ENCODE measurements at regions not wholly inside any gene's neighbourhood (a gene's known extent, or its start where the extent isn't known, plus 50 kb on each side); places are given as distances from the start of the nearest gene placed in this dataset.

DNA sequence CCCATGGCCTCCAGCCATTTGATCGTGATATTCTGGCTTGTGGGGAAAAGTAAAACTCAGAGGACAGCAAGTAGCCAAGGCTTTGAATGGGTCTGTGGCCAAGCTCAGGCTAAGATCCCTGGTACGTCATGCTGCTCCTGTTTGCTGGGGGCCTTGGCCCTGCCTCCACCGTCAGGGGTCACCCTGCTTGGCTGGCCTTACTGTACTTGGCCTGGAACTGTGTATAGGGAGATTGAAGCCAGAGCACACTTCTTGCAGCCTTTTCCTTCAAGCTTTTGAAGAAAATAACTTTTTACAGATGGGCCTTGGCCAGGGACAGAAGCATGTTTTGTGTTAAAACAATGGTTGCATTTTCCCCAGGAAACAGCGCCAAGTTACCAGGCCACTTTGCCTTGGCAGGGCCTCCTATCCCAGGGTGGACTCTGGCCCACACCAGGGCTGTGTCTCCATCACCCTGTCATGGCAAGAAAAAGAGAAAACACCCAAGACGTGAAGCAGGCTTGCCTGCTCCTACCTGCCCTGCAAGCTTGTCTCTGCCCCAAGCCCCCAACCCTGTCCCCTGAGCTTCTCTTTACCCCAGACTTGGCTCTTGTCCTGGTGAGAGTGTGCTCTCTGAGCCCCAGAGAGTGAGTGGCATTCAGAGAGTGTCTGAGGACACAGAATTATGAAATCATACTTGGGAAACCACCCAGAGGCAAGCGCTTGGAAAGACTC, 286.9 kb downstream of the GADD45G start:
- Histone ChIP-seq H3K27me3 (replicated peaks) (no peaks in the 10 kb centered on the region), H3K36me3 (replicated peaks) (no peaks in the 10 kb centered on the region), H3K27ac (no peak overlapping the region), H3K4me3 (ENCODE audit: low read depth, low read length) (no peak overlapping the region)
- no peak for DNase-seq
- TF ChIP-seq, protein P1, sequence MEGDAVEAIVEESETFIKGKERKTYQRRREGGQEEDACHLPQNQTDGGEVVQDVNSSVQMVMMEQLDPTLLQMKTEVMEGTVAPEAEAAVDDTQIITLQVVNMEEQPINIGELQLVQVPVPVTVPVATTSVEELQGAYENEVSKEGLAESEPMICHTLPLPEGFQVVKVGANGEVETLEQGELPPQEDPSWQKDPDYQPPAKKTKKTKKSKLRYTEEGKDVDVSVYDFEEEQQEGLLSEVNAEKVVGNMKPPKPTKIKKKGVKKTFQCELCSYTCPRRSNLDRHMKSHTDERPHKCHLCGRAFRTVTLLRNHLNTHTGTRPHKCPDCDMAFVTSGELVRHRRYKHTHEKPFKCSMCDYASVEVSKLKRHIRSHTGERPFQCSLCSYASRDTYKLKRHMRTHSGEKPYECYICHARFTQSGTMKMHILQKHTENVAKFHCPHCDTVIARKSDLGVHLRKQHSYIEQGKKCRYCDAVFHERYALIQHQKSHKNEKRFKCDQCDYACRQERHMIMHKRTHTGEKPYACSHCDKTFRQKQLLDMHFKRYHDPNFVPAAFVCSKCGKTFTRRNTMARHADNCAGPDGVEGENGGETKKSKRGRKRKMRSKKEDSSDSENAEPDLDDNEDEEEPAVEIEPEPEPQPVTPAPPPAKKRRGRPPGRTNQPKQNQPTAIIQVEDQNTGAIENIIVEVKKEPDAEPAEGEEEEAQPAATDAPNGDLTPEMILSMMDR (IDR thresholded peaks at IDR 0.05; ENCODE audit: low read depth, low read length, missing control alignments) = no peak
- in situ Hi-C loops (cut with HindIII; ENCODE audit: low pct_ligation_motif_present, low sequenced_read_pairs) = no loop called here

- no peak overlapping the region for H3K27ac ChIP-seq
- no peak overlapping the region for H3K4me3 ChIP-seq (ENCODE audit: low read depth, low read length)
- DNase-seq = no peak
- no peaks in the 10 kb centered on the region for H3K27me3 ChIP-seq (replicated peaks)
- no peaks in the 10 kb centered on the region for H3K36me3 ChIP-seq (replicated peaks)
- TF ChIP-seq, protein P1 (IDR thresholded peaks at IDR 0.05; ENCODE audit: low read depth, low read length, missing control alignments) = no peak
- in situ Hi-C loops (cut with HindIII; ENCODE audit: low pct_ligation_motif_present, low sequenced_read_pairs) = no loop called here
These were observed 288.1 kb downstream of the GADD45G start for GRCh38 chr9:89892920-89893319.

DNA sequence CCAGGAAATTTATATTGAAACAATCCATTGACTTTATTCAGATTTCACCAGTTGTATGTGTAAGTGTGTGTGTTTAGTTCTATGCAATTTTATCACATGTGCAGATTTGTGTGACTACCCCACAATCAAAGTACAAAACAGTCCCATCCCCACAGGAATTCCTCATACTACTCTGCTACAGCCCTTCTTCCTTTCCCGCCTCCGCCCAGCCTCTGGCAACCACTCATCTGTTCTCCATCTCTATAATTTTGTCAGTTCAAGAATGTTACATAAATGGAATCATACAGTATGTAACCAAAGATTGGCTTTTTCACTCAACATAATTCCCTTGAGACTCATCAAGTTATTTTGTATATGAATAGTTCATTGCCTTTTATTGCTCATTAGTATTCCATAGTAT, 289.1 kb downstream of the GADD45G start:
- no peak overlapping the region for H3K27ac ChIP-seq
- no peak overlapping the region for H3K4me3 ChIP-seq (ENCODE audit: low read depth, low read length)
- H3K27me3 ChIP-seq (replicated peaks) = no peaks in the 10 kb centered on the region
- no peak for DNase-seq
- in situ Hi-C loops (cut with HindIII; ENCODE audit: low pct_ligation_motif_present, low sequenced_read_pairs) = no loop called here
- H3K36me3 ChIP-seq (replicated peaks) = no peaks in the 10 kb centered on the region
- TF ChIP-seq, protein P1 (IDR thresholded peaks at IDR 0.05; ENCODE audit: low read depth, low read length, missing control alignments) = no peak

- TF ChIP-seq, protein P1 (IDR thresholded peaks at IDR 0.05; ENCODE audit: low read depth, low read length, missing control alignments) = no peak
- Histone ChIP-seq H3K4me3 (ENCODE audit: low read depth, low read length) (no peak overlapping the region), H3K36me3 (replicated peaks) (no peaks in the 10 kb centered on the region), H3K27ac (no peak overlapping the region), H3K27me3 (replicated peaks) (no peaks in the 10 kb centered on the region)
- in situ Hi-C loops (cut with HindIII; ENCODE audit: low pct_ligation_motif_present, low sequenced_read_pairs) = no loop called here
- no peak for DNase-seq
These were observed 292.1 kb downstream of the GADD45G start for GRCh38 chr9:89896806-89897340.

DNA sequence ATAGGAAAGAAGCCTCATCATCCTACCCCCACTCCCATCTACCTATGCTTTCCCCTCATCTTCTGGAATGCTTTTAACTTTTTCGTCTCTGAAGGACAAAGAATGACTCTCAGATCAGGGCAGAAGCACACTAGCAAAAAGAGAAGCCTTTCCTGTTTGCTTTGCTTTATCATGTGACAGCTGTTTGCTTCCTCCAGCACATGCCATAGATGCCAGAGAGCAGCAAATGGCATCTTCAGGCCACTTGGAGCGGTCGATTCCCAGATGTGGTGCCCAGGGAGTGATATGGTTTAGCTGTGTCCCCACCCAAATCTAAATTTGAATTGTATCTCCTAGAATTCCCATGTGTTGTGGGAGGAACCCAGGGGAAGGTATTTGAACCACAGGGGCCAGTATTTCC, 294.8 kb downstream of the GADD45G start:
- Histone ChIP-seq H3K27ac (no peak overlapping the region), H3K4me3 (ENCODE audit: low read depth, low read length) (no peak overlapping the region), H3K36me3 (replicated peaks) (no peaks in the 10 kb centered on the region), H3K27me3 (replicated peaks) (no peaks in the 10 kb centered on the region)
- TF ChIP-seq, protein P1 (IDR thresholded peaks at IDR 0.05; ENCODE audit: low read depth, low read length, missing control alignments) = no peak
- no peak for DNase-seq
- in situ Hi-C loops (cut with HindIII; ENCODE audit: low pct_ligation_motif_present, low sequenced_read_pairs) = no loop called here

DNA sequence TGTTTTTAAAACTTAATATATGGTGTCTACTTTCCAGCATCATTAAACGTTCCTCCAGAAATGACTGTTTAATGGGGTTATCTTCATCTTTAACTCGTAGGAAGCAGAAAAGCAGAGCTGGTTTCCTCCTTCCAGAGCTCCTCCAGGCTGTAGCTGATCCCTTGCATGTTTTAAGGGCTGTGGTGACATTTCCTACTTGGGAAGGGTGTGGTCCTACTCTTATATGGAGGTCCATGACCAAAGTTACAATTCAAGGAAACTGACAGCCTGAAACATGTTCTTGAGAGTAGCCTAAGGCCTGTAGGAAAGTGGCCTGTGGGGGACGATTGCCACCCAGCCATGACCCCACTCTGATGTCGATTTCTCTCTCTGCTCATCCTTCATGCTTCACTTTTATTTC, 297.1 kb downstream of the GADD45G start:
- DNase-seq = no peak
- TF ChIP-seq, protein P1 (IDR thresholded peaks at IDR 0.05; ENCODE audit: low read depth, low read length, missing control alignments) = no peak
- in situ Hi-C loops (cut with HindIII; ENCODE audit: low pct_ligation_motif_present, low sequenced_read_pairs) = no loop called here
- H3K27me3 ChIP-seq (replicated peaks) = no peaks in the 10 kb centered on the region
- no peaks in the 10 kb centered on the region for H3K36me3 ChIP-seq (replicated peaks)
- H3K27ac ChIP-seq = no peak overlapping the region
- no peak overlapping the region for H3K4me3 ChIP-seq (ENCODE audit: low read depth, low read length)

Data from brain microvascular endothelial cell (primary cell).